GM21723 (cell line): ENCODE measurements at regions not wholly inside any gene's neighbourhood (a gene's known extent, or its start where the extent isn't known, plus 50 kb on each side); places are given as distances from the start of the nearest gene placed in this dataset.

Experiments used
- ATAC-seq: cut with Tn5 transposase; IDR thresholded peaks from one replicate; pipeline ENCODE4 v1.9.1; 2021; ENCODE audit warnings: mild to moderate bottlenecking, moderate library complexity; ENCODE audit not compliant: unreplicated experiment

- ATAC-seq = no peak
These were observed 239.6 kb upstream of the TRAM1L1 start for GRCh38 chr4:117324851-117325491.

GRCh38 chr4:117326091-117326490, 240.7 kb upstream of the TRAM1L1 start:
- no peak for ATAC-seq

- ATAC-seq = no peak
These were observed 242.1 kb upstream of the TRAM1L1 start for GRCh38 chr4:117327491-117327890.

GRCh38 chr4:117328333-117328732, 243.0 kb upstream of the TRAM1L1 start:
- ATAC-seq = no peak

- ATAC-seq = no peak
These were observed 246.4 kb upstream of the TRAM1L1 start for GRCh38 chr4:117331817-117332216.

- no peak for ATAC-seq
These were observed 249.2 kb upstream of the TRAM1L1 start for GRCh38 chr4:117334451-117335188.

GRCh38 chr4:117357437-117357836, 272.1 kb upstream of the TRAM1L1 start:
- no peak for ATAC-seq

- ATAC-seq = no peak
These were observed 272.5 kb upstream of the TRAM1L1 start for GRCh38 chr4:117357866-117358265.

GRCh38 chr4:117370944-117371668, 285.7 kb upstream of the TRAM1L1 start:
- no peak for ATAC-seq

- no peak for ATAC-seq
These were observed 289.7 kb upstream of the TRAM1L1 start for GRCh38 chr4:117375101-117375500.

GRCh38 chr4:117376692-117377091, 291.3 kb upstream of the TRAM1L1 start:
- ATAC-seq = no peak

- ATAC-seq = no peak
These were observed 293.6 kb upstream of the TRAM1L1 start for GRCh38 chr4:117378942-117379341.

GRCh38 chr4:117383468-117383867, 298.1 kb upstream of the TRAM1L1 start:
- ATAC-seq = no peak

GRCh38 chr4:117385526-117385925, 300.1 kb upstream of the TRAM1L1 start:
- ATAC-seq = no peak

- no peak for ATAC-seq
These were observed 301.7 kb upstream of the TRAM1L1 start for GRCh38 chr4:117387072-117387471.

GRCh38 chr4:117400039-117400835, 314.9 kb upstream of the TRAM1L1 start:
- ATAC-seq = no peak

- no peak for ATAC-seq
These were observed 327.3 kb upstream of the TRAM1L1 start for GRCh38 chr4:117412661-117413060.

GRCh38 chr4:117417856-117418255, 332.5 kb upstream of the TRAM1L1 start:
- no peak for ATAC-seq

GRCh38 chr4:117420948-117421347, 335.6 kb upstream of the TRAM1L1 start:
- ATAC-seq = no peak

- ATAC-seq = no peak
These were observed 336.3 kb upstream of the TRAM1L1 start for GRCh38 chr4:117421706-117422105.

GRCh38 chr4:117422297-117422696, 336.9 kb upstream of the TRAM1L1 start:
- ATAC-seq = no peak
